HL-60 (cell line): ENCODE measurements at regions not wholly inside any gene's neighbourhood (a gene's known extent, or its start where the extent isn't known, plus 50 kb on each side); places are given as distances from the start of the nearest gene placed in this dataset.

Source experiments
- GABPA ChIP-seq: IDR thresholded peaks from 2 replicates; pipeline ENCODE4 v1.6.1; 2012; ENCODE audit warnings: low read depth
- POLR2AphosphoS5 ChIP-seq: IDR thresholded peaks from 2 replicates; pipeline ENCODE4 v1.6.1; 2012; ENCODE audit warnings: low read depth
- TF ChIP-seq, protein P1 (sequence below): IDR thresholded peaks from one replicate; pipeline ENCODE4 v1.5.1; 2011; ENCODE audit warnings: low read length, control low read depth, inconsistent platforms; ENCODE audit not compliant: insufficient read depth
- TF ChIP-seq, protein P2 (sequence below): IDR thresholded peaks from 2 replicates; pipeline ENCODE4 v1.6.1; 2012; ENCODE audit warnings: low read depth; ENCODE audit not compliant: insufficient replicate concordance

DNA sequence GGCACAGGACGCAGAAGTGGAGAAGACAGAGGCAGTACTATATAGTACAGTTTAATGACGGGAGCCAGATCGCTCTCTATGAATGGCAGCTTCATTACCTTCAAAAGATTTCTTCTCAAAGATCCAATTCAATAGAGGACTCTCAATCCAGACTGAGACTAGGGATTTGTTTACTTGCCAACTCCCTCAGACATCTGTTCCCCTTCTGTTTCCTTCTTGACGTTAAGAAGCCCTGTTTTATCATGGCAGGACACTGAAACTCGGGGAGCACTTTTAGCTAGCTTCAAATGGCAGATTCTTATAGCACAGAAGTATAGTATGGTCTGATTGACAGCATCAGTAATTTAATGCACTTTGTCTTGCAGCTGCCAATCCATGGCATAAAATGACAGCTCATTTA lies 747.3 kb upstream of the C9orf72 start:
- TF ChIP-seq, protein P1, sequence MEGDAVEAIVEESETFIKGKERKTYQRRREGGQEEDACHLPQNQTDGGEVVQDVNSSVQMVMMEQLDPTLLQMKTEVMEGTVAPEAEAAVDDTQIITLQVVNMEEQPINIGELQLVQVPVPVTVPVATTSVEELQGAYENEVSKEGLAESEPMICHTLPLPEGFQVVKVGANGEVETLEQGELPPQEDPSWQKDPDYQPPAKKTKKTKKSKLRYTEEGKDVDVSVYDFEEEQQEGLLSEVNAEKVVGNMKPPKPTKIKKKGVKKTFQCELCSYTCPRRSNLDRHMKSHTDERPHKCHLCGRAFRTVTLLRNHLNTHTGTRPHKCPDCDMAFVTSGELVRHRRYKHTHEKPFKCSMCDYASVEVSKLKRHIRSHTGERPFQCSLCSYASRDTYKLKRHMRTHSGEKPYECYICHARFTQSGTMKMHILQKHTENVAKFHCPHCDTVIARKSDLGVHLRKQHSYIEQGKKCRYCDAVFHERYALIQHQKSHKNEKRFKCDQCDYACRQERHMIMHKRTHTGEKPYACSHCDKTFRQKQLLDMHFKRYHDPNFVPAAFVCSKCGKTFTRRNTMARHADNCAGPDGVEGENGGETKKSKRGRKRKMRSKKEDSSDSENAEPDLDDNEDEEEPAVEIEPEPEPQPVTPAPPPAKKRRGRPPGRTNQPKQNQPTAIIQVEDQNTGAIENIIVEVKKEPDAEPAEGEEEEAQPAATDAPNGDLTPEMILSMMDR: no peak
- TF ChIP-seq GABPA (no peak), POLR2AphosphoS5 (no peak)
- TF ChIP-seq, protein P2, sequence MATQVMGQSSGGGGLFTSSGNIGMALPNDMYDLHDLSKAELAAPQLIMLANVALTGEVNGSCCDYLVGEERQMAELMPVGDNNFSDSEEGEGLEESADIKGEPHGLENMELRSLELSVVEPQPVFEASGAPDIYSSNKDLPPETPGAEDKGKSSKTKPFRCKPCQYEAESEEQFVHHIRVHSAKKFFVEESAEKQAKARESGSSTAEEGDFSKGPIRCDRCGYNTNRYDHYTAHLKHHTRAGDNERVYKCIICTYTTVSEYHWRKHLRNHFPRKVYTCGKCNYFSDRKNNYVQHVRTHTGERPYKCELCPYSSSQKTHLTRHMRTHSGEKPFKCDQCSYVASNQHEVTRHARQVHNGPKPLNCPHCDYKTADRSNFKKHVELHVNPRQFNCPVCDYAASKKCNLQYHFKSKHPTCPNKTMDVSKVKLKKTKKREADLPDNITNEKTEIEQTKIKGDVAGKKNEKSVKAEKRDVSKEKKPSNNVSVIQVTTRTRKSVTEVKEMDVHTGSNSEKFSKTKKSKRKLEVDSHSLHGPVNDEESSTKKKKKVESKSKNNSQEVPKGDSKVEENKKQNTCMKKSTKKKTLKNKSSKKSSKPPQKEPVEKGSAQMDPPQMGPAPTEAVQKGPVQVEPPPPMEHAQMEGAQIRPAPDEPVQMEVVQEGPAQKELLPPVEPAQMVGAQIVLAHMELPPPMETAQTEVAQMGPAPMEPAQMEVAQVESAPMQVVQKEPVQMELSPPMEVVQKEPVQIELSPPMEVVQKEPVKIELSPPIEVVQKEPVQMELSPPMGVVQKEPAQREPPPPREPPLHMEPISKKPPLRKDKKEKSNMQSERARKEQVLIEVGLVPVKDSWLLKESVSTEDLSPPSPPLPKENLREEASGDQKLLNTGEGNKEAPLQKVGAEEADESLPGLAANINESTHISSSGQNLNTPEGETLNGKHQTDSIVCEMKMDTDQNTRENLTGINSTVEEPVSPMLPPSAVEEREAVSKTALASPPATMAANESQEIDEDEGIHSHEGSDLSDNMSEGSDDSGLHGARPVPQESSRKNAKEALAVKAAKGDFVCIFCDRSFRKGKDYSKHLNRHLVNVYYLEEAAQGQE: no peak
